Type B pancreatic cell (in vitro differentiated cells): ENCODE measurements at regions not wholly inside any gene's neighbourhood (a gene's known extent, or its start where the extent isn't known, plus 50 kb on each side); places are given as distances from the start of the nearest gene placed in this dataset.

Experiments
- DNase-seq: peaks from one replicate; pipeline ENCODE4 v3.0.0; 2021; ENCODE audit warnings: mixed read lengths; ENCODE audit not compliant: unreplicated experiment; ENCODE audit errors: extremely low spot score
- H3K27ac Mint-ChIP-seq: 2 replicates; pipeline ENCODE4 v1.8.0; 2021; ENCODE audit warnings: mild to moderate bottlenecking, mixed read lengths
- H3K27me3 Mint-ChIP-seq: 2 replicates; pipeline ENCODE4 v1.8.0; 2021; ENCODE audit warnings: mixed read lengths
- H3K36me3 Mint-ChIP-seq: 2 replicates; pipeline ENCODE4 v1.8.0; 2021; ENCODE audit warnings: mixed read lengths
- H3K4me1 Mint-ChIP-seq: one replicate; pipeline ENCODE4 v1.8.0; 2021; ENCODE audit warnings: mixed read lengths; ENCODE audit not compliant: unreplicated experiment
- H3K4me3 Mint-ChIP-seq: 2 replicates; pipeline ENCODE4 v1.8.0; 2021; ENCODE audit warnings: mild to moderate bottlenecking, mixed read lengths
- H3K9me3 Mint-ChIP-seq: 2 replicates; pipeline ENCODE4 v1.8.0; 2021; ENCODE audit warnings: mixed read lengths
- CTCF ChIP-seq: fragments of 200-600 bp; sonication (generic); conservative IDR thresholded peaks from 2 replicates; pipeline ENCODE4 v1.5.0; 2021; ENCODE audit warnings: antibody characterized with exemption, mild to moderate bottlenecking

GRCh38 chr5:105963696-105964255 lies 1707.0 kb downstream of the EFNA5 start:
- DNase-seq = no peak
- Mint-ChIP-seq H3K27ac (no peak overlapping the region), H3K36me3 (no peaks in the 10 kb centered on the region), H3K4me1 (no peaks in the 10 kb centered on the region), H3K9me3 (no peaks in the 10 kb centered on the region), H3K4me3 (no peak overlapping the region), H3K27me3 (no peaks in the 10 kb centered on the region)
- no peak for TF ChIP-seq CTCF

- H3K36me3 Mint-ChIP-seq = no peaks in the 10 kb centered on the region
- H3K27me3 Mint-ChIP-seq = no peaks in the 10 kb centered on the region
- H3K4me3 Mint-ChIP-seq = no peak overlapping the region
- no peak overlapping the region for H3K27ac Mint-ChIP-seq
- no peaks in the 10 kb centered on the region for H3K9me3 Mint-ChIP-seq
- no peaks in the 10 kb centered on the region for H3K4me1 Mint-ChIP-seq
- no peak for TF ChIP-seq CTCF
- DNase-seq = no peak
These were observed 1709.2 kb downstream of the EFNA5 start for GRCh38 chr5:105961572-105961971.

- Mint-ChIP-seq H3K27ac (no peak overlapping the region), H3K4me1 (peaks cover 3% of the 10 kb centered on the region), H3K4me3 (no peak overlapping the region), H3K36me3 (no peaks in the 10 kb centered on the region), H3K9me3 (no peaks in the 10 kb centered on the region), H3K27me3 (no peaks in the 10 kb centered on the region)
- no peak for DNase-seq
- no peak for TF ChIP-seq CTCF
These were observed 1714.1 kb downstream of the EFNA5 start for GRCh38 chr5:105956456-105957196.

- Mint-ChIP-seq H3K4me1 (peaks cover 3% of the 10 kb centered on the region), H3K27me3 (no peaks in the 10 kb centered on the region), H3K9me3 (no peaks in the 10 kb centered on the region), H3K27ac (no peak overlapping the region), H3K36me3 (no peaks in the 10 kb centered on the region), H3K4me3 (no peak overlapping the region)
- no peak for DNase-seq
- TF ChIP-seq CTCF = no peak
These were observed 1716.4 kb downstream of the EFNA5 start for GRCh38 chr5:105954341-105954740.

GRCh38 chr5:105953616-105954015 lies 1717.1 kb downstream of the EFNA5 start:
- Mint-ChIP-seq H3K4me1 (peaks cover 3% of the 10 kb centered on the region), H3K36me3 (no peaks in the 10 kb centered on the region), H3K4me3 (no peak overlapping the region), H3K27ac (no peak overlapping the region), H3K9me3 (no peaks in the 10 kb centered on the region), H3K27me3 (no peaks in the 10 kb centered on the region)
- no peak for DNase-seq
- TF ChIP-seq CTCF = no peak
